Glutamatergic neuron (in vitro differentiated cells): ENCODE measurements at regions not wholly inside any gene's neighbourhood (a gene's known extent, or its start where the extent isn't known, plus 50 kb on each side); places are given as distances from the start of the nearest gene placed in this dataset.

Source experiments
- DNase-seq: peaks from one replicate; pipeline ENCODE4 v3.0.0; 2022
- H3K27ac Mint-ChIP-seq: one replicate; pipeline ENCODE4 v1.8.0; 2020; ENCODE audit warnings: mild to moderate bottlenecking, mixed read lengths, inconsistent platforms; ENCODE audit not compliant: unreplicated experiment
- H3K27me3 Mint-ChIP-seq: one replicate; pipeline ENCODE4 v1.8.0; 2020; ENCODE audit warnings: mild to moderate bottlenecking, moderate library complexity, mixed read lengths, inconsistent platforms; ENCODE audit not compliant: unreplicated experiment
- H3K36me3 Mint-ChIP-seq: one replicate; pipeline ENCODE4 v1.8.0; 2020; ENCODE audit warnings: mild to moderate bottlenecking, mixed read lengths, inconsistent platforms; ENCODE audit not compliant: unreplicated experiment
- H3K4me1 Mint-ChIP-seq: one replicate; pipeline ENCODE4 v1.8.0; 2020; ENCODE audit warnings: mild to moderate bottlenecking, low read depth, mixed read lengths, inconsistent platforms; ENCODE audit not compliant: unreplicated experiment
- H3K4me3 Mint-ChIP-seq: one replicate; pipeline ENCODE4 v1.8.0; 2020; ENCODE audit warnings: mild to moderate bottlenecking, mixed read lengths, inconsistent platforms; ENCODE audit not compliant: unreplicated experiment
- H3K9me3 Mint-ChIP-seq: one replicate; pipeline ENCODE4 v1.8.0; 2020; ENCODE audit warnings: mild to moderate bottlenecking, moderate library complexity, mixed read lengths, inconsistent platforms; ENCODE audit not compliant: unreplicated experiment
- CTCF ChIP-seq: fragments of 200-600 bp; sonication (generic); IDR thresholded peaks from one replicate; pipeline ENCODE4 v1.5.0; 2021; ENCODE audit not compliant: partially characterized antibody, unreplicated experiment

GRCh38 chr10:4429571-4429970, 396.4 kb upstream of the AKR1E2 start:
- no peak for TF ChIP-seq CTCF
- H3K4me1 Mint-ChIP-seq, result no peaks in the 10 kb centered on the region
- no peak overlapping the region for H3K27ac Mint-ChIP-seq
- H3K36me3 Mint-ChIP-seq, result no peaks in the 10 kb centered on the region
- H3K9me3 Mint-ChIP-seq, result no peaks in the 10 kb centered on the region
- no peak overlapping the region for H3K4me3 Mint-ChIP-seq
- DNase-seq, result no peak
- no peaks in the 10 kb centered on the region for H3K27me3 Mint-ChIP-seq

- H3K36me3 Mint-ChIP-seq, result no peaks in the 10 kb centered on the region
These were observed 398.5 kb upstream of the AKR1E2 start for GRCh38 chr10:4427532-4427931.

GRCh38 chr10:4426866-4427265, 399.1 kb upstream of the AKR1E2 start:
- Mint-ChIP-seq H3K36me3 (no peaks in the 10 kb centered on the region), H3K4me1 (no peaks in the 10 kb centered on the region), H3K27ac (no peak overlapping the region), H3K27me3 (no peaks in the 10 kb centered on the region), H3K4me3 (no peak overlapping the region), H3K9me3 (no peaks in the 10 kb centered on the region)
- DNase-seq, result no peak
- no peak for TF ChIP-seq CTCF

More at GRCh38 chr10:4427532-4427931, 398.5 kb upstream of the AKR1E2 start:
- Mint-ChIP-seq H3K27ac (no peak overlapping the region), H3K4me3 (no peak overlapping the region), H3K4me1 (no peaks in the 10 kb centered on the region), H3K27me3 (no peaks in the 10 kb centered on the region), H3K9me3 (no peaks in the 10 kb centered on the region)
- DNase-seq, result no peak
- TF ChIP-seq CTCF, result no peak

- DNase-seq, result no peak
- Mint-ChIP-seq H3K36me3 (no peaks in the 10 kb centered on the region), H3K27me3 (no peaks in the 10 kb centered on the region), H3K4me3 (no peak overlapping the region), H3K4me1 (no peaks in the 10 kb centered on the region), H3K9me3 (no peaks in the 10 kb centered on the region), H3K27ac (no peak overlapping the region)
- no peak for TF ChIP-seq CTCF
These were observed 416.7 kb upstream of the AKR1E2 start for GRCh38 chr10:4409319-4409718.

GRCh38 chr10:4407783-4408182, 418.2 kb upstream of the AKR1E2 start:
- TF ChIP-seq CTCF, result no peak
- Mint-ChIP-seq H3K36me3 (no peaks in the 10 kb centered on the region), H3K9me3 (no peaks in the 10 kb centered on the region), H3K27ac (no peak overlapping the region), H3K4me3 (no peak overlapping the region), H3K27me3 (no peaks in the 10 kb centered on the region), H3K4me1 (no peaks in the 10 kb centered on the region)
- DNase-seq, result no peak
